AG04450 (cell line): ENCODE measurements at regions not wholly inside any gene's neighbourhood (a gene's known extent, or its start where the extent isn't known, plus 50 kb on each side); places are given as distances from the start of the nearest gene placed in this dataset.
"Not testable (repeated sequence)": the region's sequence is repeated elsewhere in the genome, so short reads cannot be mapped to it uniquely, and the experiment has no call there.

Experiments
- CTCF ChIA-PET: fragments of 300-600, 350-600 bp; formaldehyde crosslinking; extraction: SDS; loops from one replicate; lab custom pipeline; 2022; ENCODE audit warnings: antibody characterized with exemption, inconsistent platforms; lab: Charles Lee
- POLR2A ChIA-PET: fragments of 350-600 bp; formaldehyde crosslinking; extraction: SDS; loops from one replicate; lab custom pipeline; 2021; ENCODE audit warnings: antibody characterized with exemption, inconsistent platforms; lab: Yijun Ruan, JAX
- DNase-seq: peaks from one replicate; pipeline ENCODE4 v3.0.0-alpha.2; 2011; ENCODE audit warnings: low read depth, low spot score
- H3K27ac ChIP-seq: one replicate; pipeline ENCODE4 v1.5.1; 2012; ENCODE audit warnings: low read depth, low read length, control low read depth
- H3K27me3 ChIP-seq: one replicate; pipeline ENCODE4 v1.6.0; 2012; ENCODE audit warnings: low read length; ENCODE audit not compliant: control insufficient read depth, insufficient read depth
- H3K4me3 ChIP-seq: 2 replicates; pipeline ENCODE4 v1.5.1; 2011; ENCODE audit warnings: mild to moderate bottlenecking, low read depth, low read length, control low read depth
- H3K9me3 ChIP-seq: 2 replicates; pipeline ENCODE4 v1.5.1; 2012; ENCODE audit warnings: low read length; ENCODE audit not compliant: control insufficient read depth, insufficient read depth
- TF ChIP-seq, protein P1 (sequence below): IDR thresholded peaks from 2 replicates; pipeline ENCODE4 v1.5.1; 2011; ENCODE audit warnings: low read depth, low read length, control low read depth, inconsistent platforms

DNA sequence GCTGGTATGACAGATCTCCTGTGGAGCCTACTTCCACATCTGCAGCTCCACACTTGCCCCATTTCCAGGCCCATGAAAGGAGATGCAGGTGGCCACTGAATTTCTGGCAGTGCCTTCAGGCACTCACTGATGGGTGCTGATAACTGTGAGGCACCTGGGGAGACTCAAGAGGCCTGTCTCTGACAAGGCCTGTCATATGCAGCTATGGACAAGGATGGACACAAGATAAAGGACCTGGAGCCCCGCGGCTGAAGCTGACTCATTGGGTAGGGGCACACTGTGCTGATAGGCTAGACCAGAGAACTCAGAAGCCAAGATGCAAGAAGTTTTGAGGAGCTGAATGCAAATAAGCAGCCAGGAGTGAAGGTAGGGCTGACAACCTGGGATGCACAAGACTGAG, 81.0 kb upstream of the LRFN2 start:
- TF ChIP-seq, protein P1, sequence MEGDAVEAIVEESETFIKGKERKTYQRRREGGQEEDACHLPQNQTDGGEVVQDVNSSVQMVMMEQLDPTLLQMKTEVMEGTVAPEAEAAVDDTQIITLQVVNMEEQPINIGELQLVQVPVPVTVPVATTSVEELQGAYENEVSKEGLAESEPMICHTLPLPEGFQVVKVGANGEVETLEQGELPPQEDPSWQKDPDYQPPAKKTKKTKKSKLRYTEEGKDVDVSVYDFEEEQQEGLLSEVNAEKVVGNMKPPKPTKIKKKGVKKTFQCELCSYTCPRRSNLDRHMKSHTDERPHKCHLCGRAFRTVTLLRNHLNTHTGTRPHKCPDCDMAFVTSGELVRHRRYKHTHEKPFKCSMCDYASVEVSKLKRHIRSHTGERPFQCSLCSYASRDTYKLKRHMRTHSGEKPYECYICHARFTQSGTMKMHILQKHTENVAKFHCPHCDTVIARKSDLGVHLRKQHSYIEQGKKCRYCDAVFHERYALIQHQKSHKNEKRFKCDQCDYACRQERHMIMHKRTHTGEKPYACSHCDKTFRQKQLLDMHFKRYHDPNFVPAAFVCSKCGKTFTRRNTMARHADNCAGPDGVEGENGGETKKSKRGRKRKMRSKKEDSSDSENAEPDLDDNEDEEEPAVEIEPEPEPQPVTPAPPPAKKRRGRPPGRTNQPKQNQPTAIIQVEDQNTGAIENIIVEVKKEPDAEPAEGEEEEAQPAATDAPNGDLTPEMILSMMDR: no peak
- H3K9me3 ChIP-seq: no peaks in the 10 kb centered on the region; the same call in none of the 2 replicates
- no peak overlapping the region for H3K27ac ChIP-seq
- no peak for DNase-seq
- H3K4me3 ChIP-seq: no peak overlapping the region
- H3K27me3 ChIP-seq: no peaks in the 10 kb centered on the region
- ChIA-PET CTCF (no interaction called here), POLR2A (no interaction called here)

GRCh38 chr6:40666530-40666929, 79.4 kb upstream of the LRFN2 start:
- ChIA-PET POLR2A (no interaction called here), CTCF (no interaction called here)
- Histone ChIP-seq H3K27me3 (no peaks in the 10 kb centered on the region), H3K9me3 (no peaks in the 10 kb centered on the region; the same call in none of the 2 replicates), H3K4me3 (no peak overlapping the region), H3K27ac (no peak overlapping the region)
- DNase-seq: no peak
- TF ChIP-seq, protein P1: no peak

- Histone ChIP-seq H3K27me3 (no peaks in the 10 kb centered on the region), H3K4me3 (no peak overlapping the region), H3K27ac (no peak overlapping the region), H3K9me3 (no peaks in the 10 kb centered on the region; the same call in none of the 2 replicates)
- no peak for DNase-seq
- TF ChIP-seq, protein P1: no peak
- ChIA-PET CTCF (no interaction called here), POLR2A (no interaction called here)
These were observed 74.6 kb upstream of the LRFN2 start for GRCh38 chr6:40661726-40662125.

GRCh38 chr6:40656772-40657171, 69.6 kb upstream of the LRFN2 start:
- POLR2A ChIA-PET, DNase-seq, CTCF ChIA-PET, H3K9me3 ChIP-seq, H3K27me3 ChIP-seq, H3K27ac ChIP-seq, H3K4me3 ChIP-seq: not testable (repeated sequence)

- TF ChIP-seq, protein P1: no peak
- Histone ChIP-seq H3K27ac (no peak overlapping the region), H3K27me3 (peaks cover 2% of the 10 kb centered on the region), H3K9me3 (no peaks in the 10 kb centered on the region), H3K4me3 (no peak overlapping the region)
- CTCF ChIA-PET: no interaction called here
- POLR2A ChIA-PET: no interaction called here
- DNase-seq: no peak
These were observed 67.7 kb upstream of the LRFN2 start for GRCh38 chr6:40654828-40655227.

DNA sequence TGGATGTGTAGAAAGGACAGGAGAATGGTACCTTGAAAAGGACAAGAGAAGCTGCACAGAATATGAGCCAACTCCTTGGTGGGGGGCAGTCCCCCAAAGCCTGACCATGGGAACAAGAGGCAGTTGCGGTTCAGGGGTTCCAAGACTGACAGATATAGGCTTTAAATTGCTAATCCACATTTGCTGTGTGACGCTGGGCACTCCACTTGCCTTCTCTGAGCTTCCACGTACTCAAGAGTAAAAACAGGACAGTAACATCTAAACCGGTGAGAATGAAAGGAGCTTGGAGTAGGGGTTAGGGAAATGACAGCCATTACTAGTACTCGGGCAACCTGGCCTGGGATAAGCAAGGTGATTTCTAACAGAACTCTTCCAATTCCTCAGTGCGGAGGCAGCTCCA, 57.9 kb upstream of the LRFN2 start:
- Histone ChIP-seq H3K27me3 (peaks cover 3% of the 10 kb centered on the region), H3K27ac (no peak overlapping the region), H3K9me3 (no peaks in the 10 kb centered on the region), H3K4me3 (no peak overlapping the region)
- DNase-seq: no peak
- ChIA-PET POLR2A (no interaction called here), CTCF (no interaction called here)
- TF ChIP-seq, protein P1: no peak
